PC-9 (cell line): ENCODE measurements at regions not wholly inside any gene's neighbourhood (a gene's known extent, or its start where the extent isn't known, plus 50 kb on each side); places are given as distances from the start of the nearest gene placed in this dataset.

ENCODE experiments used
- EZH2 ChIP-seq: fragments of 200-600 bp; sonication (generic); IDR thresholded peaks from 2 replicates; pipeline ENCODE4 v1.8.0; 2017; ENCODE audit warnings: antibody characterized with exemption, low read depth
- TF ChIP-seq, protein P1 (sequence below): fragments of 200-600 bp; sonication (generic); conservative IDR thresholded peaks from 2 replicates; pipeline ENCODE4 v1.6.1; 2017; ENCODE audit warnings: mixed run types, antibody characterized with exemption, mild to moderate bottlenecking, moderate library complexity

DNA sequence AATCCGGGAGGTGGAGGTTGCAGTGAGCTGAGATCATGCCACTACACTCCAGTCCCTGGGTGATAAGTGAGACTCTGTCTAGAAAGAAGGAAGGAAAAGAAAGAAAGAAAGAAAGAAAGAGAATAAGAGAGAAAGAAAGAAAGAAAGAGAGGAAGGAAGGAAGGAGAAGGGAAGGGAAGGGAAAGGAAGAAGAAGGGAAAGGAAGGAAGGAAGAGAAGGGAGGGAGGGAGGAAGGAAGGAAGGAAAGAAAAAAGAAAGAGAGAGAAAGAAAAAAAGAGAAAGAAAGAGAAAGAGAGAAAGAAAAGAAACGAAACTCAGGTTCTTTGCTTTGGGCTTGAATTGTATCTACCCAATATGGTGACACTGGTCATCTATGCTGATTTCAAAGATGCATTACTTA, 102.3 kb upstream of the GATA6 start:
- TF ChIP-seq, protein P1, sequence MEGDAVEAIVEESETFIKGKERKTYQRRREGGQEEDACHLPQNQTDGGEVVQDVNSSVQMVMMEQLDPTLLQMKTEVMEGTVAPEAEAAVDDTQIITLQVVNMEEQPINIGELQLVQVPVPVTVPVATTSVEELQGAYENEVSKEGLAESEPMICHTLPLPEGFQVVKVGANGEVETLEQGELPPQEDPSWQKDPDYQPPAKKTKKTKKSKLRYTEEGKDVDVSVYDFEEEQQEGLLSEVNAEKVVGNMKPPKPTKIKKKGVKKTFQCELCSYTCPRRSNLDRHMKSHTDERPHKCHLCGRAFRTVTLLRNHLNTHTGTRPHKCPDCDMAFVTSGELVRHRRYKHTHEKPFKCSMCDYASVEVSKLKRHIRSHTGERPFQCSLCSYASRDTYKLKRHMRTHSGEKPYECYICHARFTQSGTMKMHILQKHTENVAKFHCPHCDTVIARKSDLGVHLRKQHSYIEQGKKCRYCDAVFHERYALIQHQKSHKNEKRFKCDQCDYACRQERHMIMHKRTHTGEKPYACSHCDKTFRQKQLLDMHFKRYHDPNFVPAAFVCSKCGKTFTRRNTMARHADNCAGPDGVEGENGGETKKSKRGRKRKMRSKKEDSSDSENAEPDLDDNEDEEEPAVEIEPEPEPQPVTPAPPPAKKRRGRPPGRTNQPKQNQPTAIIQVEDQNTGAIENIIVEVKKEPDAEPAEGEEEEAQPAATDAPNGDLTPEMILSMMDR, result no peak
- no peak for TF ChIP-seq EZH2
